HL-60 (cell line): ENCODE measurements at regions not wholly inside any gene's neighbourhood (a gene's known extent, or its start where the extent isn't known, plus 50 kb on each side); places are given as distances from the start of the nearest gene placed in this dataset.

Experiments used
- DNase-seq, 2 experiments: peaks; one replicate each; pipeline ENCODE4 v3.0.0-alpha.2; 2010 to 2020; ENCODE audit warnings: low read depth in 1 of 2, low spot score in 1 of 2
- H3K27ac ChIP-seq: fragments of 250-450 bp; sonication (Bioruptor Pico); replicated peaks from 2 replicates; pipeline ENCODE4 v1.5.1; 2020; ENCODE audit warnings: mild to moderate bottlenecking, moderate library complexity
- H3K27me3 ChIP-seq: fragments of 250-450 bp; sonication (Bioruptor Pico); 2 replicates; pipeline ENCODE4 v1.5.1; 2021; ENCODE audit warnings: mild to moderate bottlenecking, moderate library complexity; ENCODE audit not compliant: insufficient read depth, poor library complexity, severe bottlenecking
- H3K4me3 ChIP-seq: replicated peaks from 2 replicates; pipeline ENCODE4 v1.5.1; 2011; ENCODE audit warnings: mild to moderate bottlenecking, control low read depth, low read length; ENCODE audit not compliant: insufficient read depth
- CTCF ChIP-seq: IDR thresholded peaks from one replicate; pipeline ENCODE4 v1.5.1; 2011; ENCODE audit warnings: low read length, control low read depth, inconsistent platforms; ENCODE audit not compliant: insufficient read depth
- GABPA ChIP-seq: IDR thresholded peaks from 2 replicates; pipeline ENCODE4 v1.6.1; 2012; ENCODE audit warnings: low read depth
- POLR2AphosphoS5 ChIP-seq: IDR thresholded peaks from 2 replicates; pipeline ENCODE4 v1.6.1; 2012; ENCODE audit warnings: low read depth
- REST ChIP-seq: IDR thresholded peaks from 2 replicates; pipeline ENCODE4 v1.6.1; 2012; ENCODE audit warnings: low read depth; ENCODE audit not compliant: insufficient replicate concordance
- SPI1 ChIP-seq: IDR thresholded peaks from 2 replicates; pipeline ENCODE4 v1.6.1; 2012; ENCODE audit warnings: low read depth, mild to moderate bottlenecking, borderline replicate concordance

DNA sequence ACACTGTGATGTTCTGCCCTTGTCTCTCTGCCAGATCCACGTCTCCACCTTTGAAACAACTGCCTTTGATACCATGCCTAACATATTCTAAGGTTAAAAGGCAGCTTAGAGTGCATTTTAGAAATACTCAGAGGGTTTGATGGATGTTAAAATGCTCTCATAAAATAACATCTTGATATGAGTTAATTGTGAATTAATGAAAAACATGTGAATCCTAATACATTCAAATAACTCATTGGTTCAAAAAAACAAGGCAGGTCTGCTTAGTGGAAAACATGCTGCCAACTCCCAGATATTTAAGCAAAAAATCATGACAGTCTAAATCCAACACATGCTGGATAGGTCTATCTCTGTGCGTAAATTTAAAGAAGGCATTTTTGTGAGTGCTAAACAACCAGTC lies 291.8 kb downstream of the AHR start:
- no peak for DNase-seq
- TF ChIP-seq SPI1 (no peak), REST (no peak)
- no peak overlapping the region for H3K4me3 ChIP-seq
- no peak overlapping the region for H3K27ac ChIP-seq
- H3K27me3 ChIP-seq: no peaks in the 10 kb centered on the region

DNA sequence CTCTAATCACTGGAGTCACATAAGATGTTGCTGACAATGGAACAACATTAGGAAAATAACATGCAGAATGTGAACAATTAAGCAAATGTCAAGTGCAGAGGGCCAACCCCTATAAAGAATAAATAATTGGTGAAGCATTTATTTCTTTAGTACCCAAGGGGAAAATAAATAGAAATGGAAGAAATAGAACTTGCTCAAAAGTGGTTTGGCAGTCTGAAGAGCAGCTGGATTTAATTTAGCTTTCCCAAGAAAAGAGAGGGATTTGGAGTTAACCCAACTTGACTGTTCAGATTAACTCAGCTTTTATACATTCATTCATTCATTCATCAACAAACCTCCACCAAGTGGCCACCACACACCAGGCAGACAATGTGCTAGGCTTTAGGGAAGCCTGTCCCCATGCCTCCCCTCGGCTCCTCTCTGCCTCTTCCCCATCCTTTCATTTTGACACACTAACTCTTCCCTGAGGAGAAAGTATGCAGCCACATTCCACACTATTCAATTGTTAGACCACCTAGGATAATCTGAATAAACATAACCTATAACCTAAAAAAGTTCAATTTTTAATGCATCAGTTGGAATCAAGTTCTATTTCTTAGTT lies 295.5 kb downstream of the AHR start:
- TF ChIP-seq POLR2AphosphoS5 (no peak), SPI1 (no peak), GABPA (no peak), CTCF (no peak), REST (no peak)
- H3K27ac ChIP-seq: no peak overlapping the region
- DNase-seq: no peak
- H3K27me3 ChIP-seq: no peaks in the 10 kb centered on the region
- no peak overlapping the region for H3K4me3 ChIP-seq

GRCh38 chr7:17595546-17595945 lies 297.1 kb downstream of the AHR start:
- H3K4me3 ChIP-seq: no peak overlapping the region
- H3K27ac ChIP-seq: no peak overlapping the region
- no peaks in the 10 kb centered on the region for H3K27me3 ChIP-seq
- no peak for DNase-seq
- no peak for TF ChIP-seq GABPA
- no peak for TF ChIP-seq CTCF
- no peak for TF ChIP-seq REST
- no peak for TF ChIP-seq SPI1
- no peak for TF ChIP-seq POLR2AphosphoS5

DNA sequence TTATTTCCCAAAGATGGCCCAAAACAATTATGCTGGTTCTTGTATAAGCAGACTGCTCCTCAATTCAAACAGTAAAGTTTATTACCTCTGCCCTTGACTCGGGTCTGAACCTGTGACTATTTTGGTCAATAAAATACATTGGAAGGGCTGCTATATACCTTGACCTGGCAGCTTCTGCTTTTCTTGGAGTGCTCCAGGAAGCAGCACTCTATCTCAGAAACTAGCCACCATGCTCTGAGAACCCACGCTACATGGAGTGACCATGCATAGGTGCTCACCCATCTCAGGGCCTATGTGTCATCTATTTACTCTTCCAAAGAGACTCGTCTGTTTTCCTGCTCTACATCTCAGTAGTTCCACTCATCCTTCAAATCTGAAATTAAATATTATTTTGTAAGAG lies 299.9 kb downstream of the AHR start:
- no peak for DNase-seq
- Histone ChIP-seq H3K27me3 (no peaks in the 10 kb centered on the region), H3K27ac (no peak overlapping the region), H3K4me3 (no peak overlapping the region)
- TF ChIP-seq GABPA: no peak
- no peak for TF ChIP-seq SPI1
- no peak for TF ChIP-seq POLR2AphosphoS5
- no peak for TF ChIP-seq REST
- no peak for TF ChIP-seq CTCF
